ENCODE measurements at regions not wholly inside any gene's neighbourhood (a gene's known extent, or its start where the extent isn't known, plus 50 kb on each side); places are given as distances from the start of the nearest gene placed in this dataset.

DNA sequence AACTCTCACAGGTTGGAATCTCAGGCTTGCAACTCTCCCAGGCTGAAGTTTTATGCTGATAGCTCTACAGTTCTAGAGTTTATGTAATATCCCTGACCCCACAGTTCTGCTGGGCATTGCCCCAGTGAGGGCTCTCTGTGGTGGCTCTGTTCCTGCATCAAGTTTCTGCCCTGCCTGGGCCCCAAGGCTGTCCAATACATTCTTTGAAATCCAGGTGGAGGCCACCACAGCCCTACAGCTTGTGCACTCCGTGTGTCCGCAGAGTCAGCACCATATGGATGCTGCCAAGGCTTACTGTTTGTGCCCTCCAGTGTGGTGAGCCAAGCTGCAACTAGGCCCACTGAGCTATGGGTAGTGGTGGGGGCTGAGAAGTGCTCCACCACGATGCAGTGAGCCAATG lies 1141.2 kb upstream of the EPHA6 start:
- TF ChIP-seq, protein P1, sequence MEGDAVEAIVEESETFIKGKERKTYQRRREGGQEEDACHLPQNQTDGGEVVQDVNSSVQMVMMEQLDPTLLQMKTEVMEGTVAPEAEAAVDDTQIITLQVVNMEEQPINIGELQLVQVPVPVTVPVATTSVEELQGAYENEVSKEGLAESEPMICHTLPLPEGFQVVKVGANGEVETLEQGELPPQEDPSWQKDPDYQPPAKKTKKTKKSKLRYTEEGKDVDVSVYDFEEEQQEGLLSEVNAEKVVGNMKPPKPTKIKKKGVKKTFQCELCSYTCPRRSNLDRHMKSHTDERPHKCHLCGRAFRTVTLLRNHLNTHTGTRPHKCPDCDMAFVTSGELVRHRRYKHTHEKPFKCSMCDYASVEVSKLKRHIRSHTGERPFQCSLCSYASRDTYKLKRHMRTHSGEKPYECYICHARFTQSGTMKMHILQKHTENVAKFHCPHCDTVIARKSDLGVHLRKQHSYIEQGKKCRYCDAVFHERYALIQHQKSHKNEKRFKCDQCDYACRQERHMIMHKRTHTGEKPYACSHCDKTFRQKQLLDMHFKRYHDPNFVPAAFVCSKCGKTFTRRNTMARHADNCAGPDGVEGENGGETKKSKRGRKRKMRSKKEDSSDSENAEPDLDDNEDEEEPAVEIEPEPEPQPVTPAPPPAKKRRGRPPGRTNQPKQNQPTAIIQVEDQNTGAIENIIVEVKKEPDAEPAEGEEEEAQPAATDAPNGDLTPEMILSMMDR (IDR thresholded peaks at IDR 0.05): no peak
- TF ChIP-seq EZH2 (IDR thresholded peaks at IDR 0.05) (no peak), EZH2phosphoT487 (IDR thresholded peaks at IDR 0.05) (no peak)
- no peak overlapping the region for H3K4me2 ChIP-seq
- no peaks in the 10 kb centered on the region for H3K4me1 ChIP-seq
- no peaks in the 10 kb centered on the region for H3K9me3 ChIP-seq (ENCODE audit: low read depth)
- no peaks in the 10 kb centered on the region for H3K4me1 Mint-ChIP-seq
- H3K27me3 ChIP-seq: no peaks in the 10 kb centered on the region
- H3K9me3 Mint-ChIP-seq: no peaks in the 10 kb centered on the region
- H3K4me3 ChIP-seq: no peak overlapping the region
- no peak for DNase-seq (ENCODE audit: low spot score)
- H3K36me3 Mint-ChIP-seq: no peaks in the 10 kb centered on the region
- no peaks in the 10 kb centered on the region for H4K20me1 ChIP-seq (ENCODE audit: low read depth)
- no peaks in the 10 kb centered on the region for H3K79me2 ChIP-seq (ENCODE audit: low read depth)
- no peaks in the 10 kb centered on the region for H3K27me3 Mint-ChIP-seq (ENCODE audit: insufficient read depth, low read depth)
- no peak overlapping the region for H3K4me3 Mint-ChIP-seq
- H3K27ac Mint-ChIP-seq: no peak overlapping the region
- no peak overlapping the region for H2AFZ ChIP-seq (replicated peaks)
- H3K27ac ChIP-seq: no peak overlapping the region
- no peaks in the 10 kb centered on the region for H3K36me3 ChIP-seq
- no peaks in the 10 kb centered on the region for H3F3A ChIP-seq (ENCODE audit: low read depth)
- no peak overlapping the region for H3K9ac ChIP-seq

DNA sequence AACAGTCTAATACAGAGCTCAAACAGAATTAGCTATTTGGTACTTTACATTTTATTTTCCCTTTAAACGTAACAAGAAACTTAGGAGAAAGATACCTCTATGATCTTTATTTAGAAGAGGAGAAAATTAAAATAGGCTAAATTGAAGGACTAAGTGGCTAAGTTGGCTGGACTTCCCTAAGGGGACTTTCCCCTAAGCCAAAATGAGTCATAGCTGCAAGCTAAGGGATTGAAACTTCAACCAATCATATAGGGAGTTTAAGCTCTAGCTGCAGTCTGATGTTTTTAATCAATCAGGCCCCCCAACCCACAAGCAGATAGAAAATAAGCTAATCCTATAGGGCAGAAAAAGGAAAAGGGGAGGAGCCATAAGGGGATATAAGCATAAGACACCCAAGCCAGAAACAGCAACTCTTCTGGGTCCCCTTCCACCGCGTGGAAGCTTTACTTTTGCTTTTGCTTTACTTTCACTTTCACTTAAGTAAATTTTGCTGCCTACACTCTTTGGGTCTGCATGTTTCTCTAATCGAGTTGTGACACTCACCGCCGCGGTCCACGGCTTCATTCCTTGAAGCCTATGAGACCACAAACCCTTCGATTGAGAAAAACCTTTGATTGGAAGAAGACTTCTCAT lies 1108.5 kb upstream of the EPHA6 start:
- Mint-ChIP-seq H3K36me3 (no peaks in the 10 kb centered on the region), H3K9me3 (no peaks in the 10 kb centered on the region), H3K27ac (no peak overlapping the region), H3K4me1 (no peaks in the 10 kb centered on the region), H3K4me3 (no peak overlapping the region), H3K27me3 (ENCODE audit: insufficient read depth, low read depth) (peaks cover 2% of the 10 kb centered on the region)
- Histone ChIP-seq H2AFZ (replicated peaks) (no peak overlapping the region), H3K4me3 (no peak overlapping the region), H3K4me2 (no peak overlapping the region), H3K27ac (no peak overlapping the region), H3F3A (ENCODE audit: low read depth) (no peaks in the 10 kb centered on the region), H3K36me3 (no peaks in the 10 kb centered on the region), H3K79me2 (ENCODE audit: low read depth) (no peaks in the 10 kb centered on the region), H4K20me1 (ENCODE audit: low read depth) (no peaks in the 10 kb centered on the region), H3K4me1 (no peaks in the 10 kb centered on the region), H3K9ac (no peak overlapping the region), H3K9me3 (ENCODE audit: low read depth) (no peaks in the 10 kb centered on the region), H3K27me3 (no peaks in the 10 kb centered on the region)
- no peak for DNase-seq (ENCODE audit: low spot score)
- TF ChIP-seq, protein P1 (IDR thresholded peaks at IDR 0.05): no peak
- no peak for TF ChIP-seq EZH2phosphoT487 (IDR thresholded peaks at IDR 0.05)

DNA sequence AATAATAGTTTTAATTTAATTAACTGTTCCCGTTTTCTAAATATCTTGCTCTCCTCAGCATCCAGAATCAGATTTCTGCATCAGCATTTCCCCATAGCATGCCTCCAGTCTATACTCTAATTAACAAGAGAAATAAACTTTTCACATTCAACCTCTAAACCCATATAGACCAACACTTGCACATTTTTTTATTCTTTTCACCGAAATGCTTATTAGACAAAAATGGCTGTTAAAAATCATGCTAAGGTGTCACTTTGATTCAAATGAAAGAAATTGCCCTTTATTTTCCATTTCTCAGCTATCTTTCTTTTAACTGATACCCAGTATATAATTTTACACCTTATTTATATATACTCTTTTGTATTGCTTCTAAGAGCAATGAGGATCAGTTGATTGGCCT lies 1107.1 kb upstream of the EPHA6 start:
- Histone ChIP-seq H3K27me3 (no peaks in the 10 kb centered on the region), H3K9me3 (ENCODE audit: low read depth) (no peaks in the 10 kb centered on the region), H3K27ac (no peak overlapping the region), H3K4me2 (no peak overlapping the region), H3K9ac (no peak overlapping the region), H3F3A (ENCODE audit: low read depth) (no peaks in the 10 kb centered on the region), H3K79me2 (ENCODE audit: low read depth) (no peaks in the 10 kb centered on the region), H3K36me3 (no peaks in the 10 kb centered on the region), H2AFZ (replicated peaks) (no peak overlapping the region), H3K4me1 (no peaks in the 10 kb centered on the region), H3K4me3 (no peak overlapping the region), H4K20me1 (ENCODE audit: low read depth) (no peaks in the 10 kb centered on the region)
- no peaks in the 10 kb centered on the region for H3K4me1 Mint-ChIP-seq
- TF ChIP-seq EZH2 (IDR thresholded peaks at IDR 0.05) (no peak), EZH2phosphoT487 (IDR thresholded peaks at IDR 0.05) (no peak)
- TF ChIP-seq, protein P1 (IDR thresholded peaks at IDR 0.05): no peak
- H3K9me3 Mint-ChIP-seq: no peaks in the 10 kb centered on the region
- H3K27me3 Mint-ChIP-seq (ENCODE audit: insufficient read depth, low read depth): peaks cover 2% of the 10 kb centered on the region
- no peak overlapping the region for H3K4me3 Mint-ChIP-seq
- H3K27ac Mint-ChIP-seq: no peak overlapping the region
- DNase-seq (ENCODE audit: low spot score): no peak
- no peaks in the 10 kb centered on the region for H3K36me3 Mint-ChIP-seq

All from neural progenitor cell (in vitro differentiated cells).